Spleen (tissue), 7 donors: ENCODE measurements at regions not wholly inside any gene's neighbourhood (a gene's known extent, or its start where the extent isn't known, plus 50 kb on each side); places are given as distances from the start of the nearest gene placed in this dataset.
"Not testable (repeated sequence)": the region's sequence is repeated elsewhere in the genome, so short reads cannot be mapped to it uniquely, and the experiment has no call there.

ENCODE experiments used
- POLR2A ChIP-seq, 3 donors: fragments of 450-650 bp; IDR thresholded peaks; one replicate each; pipeline ENCODE4 v1.5.1; 2017; ENCODE audit warnings: antibody characterized with exemption in 3 of 3, mild to moderate bottlenecking in 1 of 3
- TF ChIP-seq, protein P1 (sequence below), 11 experiments: fragments of 200-600 bp in 7 of 11; fragments of 450-650 bp in 4 of 11; sonication (generic) in 4 of 11; IDR thresholded peaks in 8 of 11; conservative IDR thresholded peaks in 3 of 11; 1 replicate in 7 of 11; 2 replicates in 4 of 11; pipeline versions ENCODE4 v1.4.0 to v1.8.0; 2016 to 2021; ENCODE audit warnings: antibody characterized with exemption in 11 of 11, inconsistent platforms in 4 of 11, mild to moderate bottlenecking in 1 of 11
- donor health status: DM: no; HTN: no; CAD: no; lungs with moderate emphysema.
- donor health status: DM: no; HTN: no; CAD: no.
- donor health status: DM: no; HTN: no; CAD: no.

DNA sequence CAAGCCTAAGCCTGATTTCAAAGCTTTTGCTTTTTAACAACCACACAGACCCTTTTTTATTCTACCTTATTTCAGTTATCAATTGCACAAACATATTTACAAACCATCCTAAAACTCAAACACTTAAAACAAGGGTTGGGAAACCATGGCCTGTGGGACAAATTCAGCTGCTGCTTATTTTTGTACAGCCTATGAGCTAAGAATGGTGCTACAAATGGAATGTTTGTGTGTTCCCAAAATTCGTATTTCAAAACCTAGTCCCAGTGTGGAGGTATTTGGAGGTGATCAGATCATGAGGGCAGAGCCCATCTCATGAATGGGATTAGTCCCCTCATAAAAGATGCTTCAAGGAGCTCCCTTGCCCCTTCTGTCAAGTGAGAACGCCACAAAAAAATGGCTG lies 51.1 kb upstream of the MTLN start:
- TF ChIP-seq, protein P1, sequence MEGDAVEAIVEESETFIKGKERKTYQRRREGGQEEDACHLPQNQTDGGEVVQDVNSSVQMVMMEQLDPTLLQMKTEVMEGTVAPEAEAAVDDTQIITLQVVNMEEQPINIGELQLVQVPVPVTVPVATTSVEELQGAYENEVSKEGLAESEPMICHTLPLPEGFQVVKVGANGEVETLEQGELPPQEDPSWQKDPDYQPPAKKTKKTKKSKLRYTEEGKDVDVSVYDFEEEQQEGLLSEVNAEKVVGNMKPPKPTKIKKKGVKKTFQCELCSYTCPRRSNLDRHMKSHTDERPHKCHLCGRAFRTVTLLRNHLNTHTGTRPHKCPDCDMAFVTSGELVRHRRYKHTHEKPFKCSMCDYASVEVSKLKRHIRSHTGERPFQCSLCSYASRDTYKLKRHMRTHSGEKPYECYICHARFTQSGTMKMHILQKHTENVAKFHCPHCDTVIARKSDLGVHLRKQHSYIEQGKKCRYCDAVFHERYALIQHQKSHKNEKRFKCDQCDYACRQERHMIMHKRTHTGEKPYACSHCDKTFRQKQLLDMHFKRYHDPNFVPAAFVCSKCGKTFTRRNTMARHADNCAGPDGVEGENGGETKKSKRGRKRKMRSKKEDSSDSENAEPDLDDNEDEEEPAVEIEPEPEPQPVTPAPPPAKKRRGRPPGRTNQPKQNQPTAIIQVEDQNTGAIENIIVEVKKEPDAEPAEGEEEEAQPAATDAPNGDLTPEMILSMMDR (IDR thresholded peaks at IDR 0.05 in 8 of 11, conservative IDR thresholded peaks at IDR 0.05 in 3 of 11) = not testable (repeated sequence)
- not testable (repeated sequence) for TF ChIP-seq POLR2A (IDR thresholded peaks at IDR 0.05)
